SH-SY5Y (cell line): ENCODE measurements at regions not wholly inside any gene's neighbourhood (a gene's known extent, or its start where the extent isn't known, plus 50 kb on each side); places are given as distances from the start of the nearest gene placed in this dataset.

Experiments
- GATA2 ChIP-seq: IDR thresholded peaks from 2 replicates; pipeline ENCODE4 v1.6.1; 2011; ENCODE audit warnings: mild to moderate bottlenecking, low read depth, low read length
- GATA3 ChIP-seq: IDR thresholded peaks from 2 replicates; pipeline ENCODE4 v1.6.1; 2011; ENCODE audit warnings: low read depth, mild to moderate bottlenecking, low read length, moderate library complexity

- TF ChIP-seq GATA2 (no peak), GATA3 (no peak)
These were observed 983.7 kb upstream of the FLRT2 start for GRCh38 chr14:84546236-84546635.
